ENCODE measurements at regions not wholly inside any gene's neighbourhood (a gene's known extent, or its start where the extent isn't known, plus 50 kb on each side); places are given as distances from the start of the nearest gene placed in this dataset.

DNA sequence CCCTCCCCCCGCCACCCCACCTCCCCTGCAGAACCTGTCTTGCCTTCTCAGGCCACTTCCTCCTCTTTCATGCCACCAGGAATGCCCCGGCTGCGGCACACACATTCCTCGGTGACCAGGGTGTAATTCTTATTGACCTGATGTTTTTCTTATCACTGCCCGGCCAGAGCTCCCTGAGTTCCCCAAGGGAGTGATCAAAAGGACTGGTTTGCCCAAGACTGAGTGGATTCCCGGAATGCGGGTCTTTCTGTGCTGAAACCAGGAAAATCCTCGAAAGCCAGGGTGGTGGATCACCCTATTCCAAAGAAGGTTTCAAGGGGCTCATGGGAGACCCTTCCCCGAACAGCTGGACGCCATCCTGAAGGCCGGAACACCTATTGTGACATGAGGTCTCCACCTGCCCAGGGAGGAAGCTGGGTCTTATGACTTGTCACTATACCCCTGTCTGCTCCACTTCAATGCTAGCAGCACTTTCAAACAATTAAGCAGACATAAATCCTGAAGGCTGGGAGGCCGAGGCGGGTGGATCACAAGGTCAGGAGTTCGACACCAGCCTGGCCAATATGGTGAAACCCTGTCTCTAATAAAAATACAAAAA, 53.0 kb upstream of the RPL38 start:
- Histone ChIP-seq H3K36me3 (ENCODE audit: control insufficient read depth, insufficient read depth, low read length) (no peaks in the 10 kb centered on the region), H3K4me3 (ENCODE audit: low read depth in 2 of 2, low read length in 2 of 2) (no peak overlapping the region), H3K4me1 (ENCODE audit: control insufficient read depth, insufficient read depth, low read length) (no peaks in the 10 kb centered on the region), H3K27ac (ENCODE audit: low read length) (no peak overlapping the region), H3K9me3 (ENCODE audit: control insufficient read depth, insufficient read depth, low read depth, low read length) (no peaks in the 10 kb centered on the region), H3K27me3 (ENCODE audit: control insufficient read depth, insufficient read depth, low read length) (no peaks in the 10 kb centered on the region; the same call in 1 of the 2 replicates)
- in situ Hi-C loops (cut with HindIII; ENCODE audit: low pct_unique_long_range_greater_than_20kb, low sequenced_read_pairs) (no loop called here), intact Hi-C loops (cut with micrococcal nuclease; ENCODE audit: unreplicated experiment) (no loop called here)
- ChIA-PET CTCF (no interaction called here), POLR2A (no interaction called here)
- BruUV-seq (replicated peaks): no TSS peak
- ATAC-seq (no peak), DNase-seq (ENCODE audit: low read depth, low spot score) (no peak)
- TF ChIP-seq POLR2AphosphoS5 (IDR thresholded peaks at IDR 0.05; ENCODE audit: low read depth, low read length) (no peak), SIN3A (IDR thresholded peaks at IDR 0.05; ENCODE audit: borderline replicate concordance, insufficient read depth, low read depth, low read length) (no peak)
- TF ChIP-seq, protein P1, sequence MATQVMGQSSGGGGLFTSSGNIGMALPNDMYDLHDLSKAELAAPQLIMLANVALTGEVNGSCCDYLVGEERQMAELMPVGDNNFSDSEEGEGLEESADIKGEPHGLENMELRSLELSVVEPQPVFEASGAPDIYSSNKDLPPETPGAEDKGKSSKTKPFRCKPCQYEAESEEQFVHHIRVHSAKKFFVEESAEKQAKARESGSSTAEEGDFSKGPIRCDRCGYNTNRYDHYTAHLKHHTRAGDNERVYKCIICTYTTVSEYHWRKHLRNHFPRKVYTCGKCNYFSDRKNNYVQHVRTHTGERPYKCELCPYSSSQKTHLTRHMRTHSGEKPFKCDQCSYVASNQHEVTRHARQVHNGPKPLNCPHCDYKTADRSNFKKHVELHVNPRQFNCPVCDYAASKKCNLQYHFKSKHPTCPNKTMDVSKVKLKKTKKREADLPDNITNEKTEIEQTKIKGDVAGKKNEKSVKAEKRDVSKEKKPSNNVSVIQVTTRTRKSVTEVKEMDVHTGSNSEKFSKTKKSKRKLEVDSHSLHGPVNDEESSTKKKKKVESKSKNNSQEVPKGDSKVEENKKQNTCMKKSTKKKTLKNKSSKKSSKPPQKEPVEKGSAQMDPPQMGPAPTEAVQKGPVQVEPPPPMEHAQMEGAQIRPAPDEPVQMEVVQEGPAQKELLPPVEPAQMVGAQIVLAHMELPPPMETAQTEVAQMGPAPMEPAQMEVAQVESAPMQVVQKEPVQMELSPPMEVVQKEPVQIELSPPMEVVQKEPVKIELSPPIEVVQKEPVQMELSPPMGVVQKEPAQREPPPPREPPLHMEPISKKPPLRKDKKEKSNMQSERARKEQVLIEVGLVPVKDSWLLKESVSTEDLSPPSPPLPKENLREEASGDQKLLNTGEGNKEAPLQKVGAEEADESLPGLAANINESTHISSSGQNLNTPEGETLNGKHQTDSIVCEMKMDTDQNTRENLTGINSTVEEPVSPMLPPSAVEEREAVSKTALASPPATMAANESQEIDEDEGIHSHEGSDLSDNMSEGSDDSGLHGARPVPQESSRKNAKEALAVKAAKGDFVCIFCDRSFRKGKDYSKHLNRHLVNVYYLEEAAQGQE (IDR thresholded peaks at IDR 0.05; ENCODE audit: insufficient read depth in 1 of 2, low read depth in 2 of 2, low read length in 1 of 2): no peak
- TF ChIP-seq, protein P2, sequence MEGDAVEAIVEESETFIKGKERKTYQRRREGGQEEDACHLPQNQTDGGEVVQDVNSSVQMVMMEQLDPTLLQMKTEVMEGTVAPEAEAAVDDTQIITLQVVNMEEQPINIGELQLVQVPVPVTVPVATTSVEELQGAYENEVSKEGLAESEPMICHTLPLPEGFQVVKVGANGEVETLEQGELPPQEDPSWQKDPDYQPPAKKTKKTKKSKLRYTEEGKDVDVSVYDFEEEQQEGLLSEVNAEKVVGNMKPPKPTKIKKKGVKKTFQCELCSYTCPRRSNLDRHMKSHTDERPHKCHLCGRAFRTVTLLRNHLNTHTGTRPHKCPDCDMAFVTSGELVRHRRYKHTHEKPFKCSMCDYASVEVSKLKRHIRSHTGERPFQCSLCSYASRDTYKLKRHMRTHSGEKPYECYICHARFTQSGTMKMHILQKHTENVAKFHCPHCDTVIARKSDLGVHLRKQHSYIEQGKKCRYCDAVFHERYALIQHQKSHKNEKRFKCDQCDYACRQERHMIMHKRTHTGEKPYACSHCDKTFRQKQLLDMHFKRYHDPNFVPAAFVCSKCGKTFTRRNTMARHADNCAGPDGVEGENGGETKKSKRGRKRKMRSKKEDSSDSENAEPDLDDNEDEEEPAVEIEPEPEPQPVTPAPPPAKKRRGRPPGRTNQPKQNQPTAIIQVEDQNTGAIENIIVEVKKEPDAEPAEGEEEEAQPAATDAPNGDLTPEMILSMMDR (IDR thresholded peaks at IDR 0.05): no peak

DNA sequence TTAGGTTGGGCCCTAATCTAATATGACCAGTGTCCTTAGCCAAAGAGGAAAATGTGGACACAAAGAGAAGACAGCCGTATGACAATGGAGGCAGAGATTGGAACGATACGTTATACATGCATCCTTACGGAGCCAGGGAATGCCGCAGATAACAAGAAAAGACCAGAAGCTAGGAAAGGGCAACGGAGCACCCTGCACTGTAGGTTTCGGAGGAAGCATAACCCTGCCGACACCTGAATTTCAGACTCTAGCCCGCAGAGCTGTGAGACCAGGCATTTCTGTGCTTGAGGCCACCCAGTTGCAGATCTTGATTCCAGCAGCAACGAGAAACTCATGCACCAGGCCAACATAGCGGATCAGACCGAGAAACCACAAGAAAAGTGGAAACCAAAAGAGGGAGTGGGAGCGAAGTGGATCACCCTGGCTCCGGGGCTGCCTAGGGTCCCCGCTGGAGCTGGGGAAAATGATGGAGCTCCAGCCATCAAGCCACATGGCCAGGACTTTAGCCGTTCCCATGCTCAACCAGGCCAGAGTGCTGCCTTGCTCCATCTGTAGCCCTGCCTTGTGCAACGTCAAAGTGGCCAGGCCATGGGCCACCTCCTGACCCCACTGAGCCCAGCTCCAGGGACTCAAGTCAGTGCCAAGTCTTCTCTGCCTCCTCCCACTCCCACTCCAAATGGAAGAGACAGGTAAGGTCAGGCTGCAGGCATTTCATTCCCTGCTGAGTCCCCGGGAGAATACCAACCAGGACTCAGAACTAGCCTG, 51.7 kb upstream of the RPL38 start:
- TF ChIP-seq SIN3A (IDR thresholded peaks at IDR 0.05; ENCODE audit: borderline replicate concordance, insufficient read depth, low read depth, low read length) (no peak), TCF7L2 (IDR thresholded peaks at IDR 0.05; ENCODE audit: low read depth, low read length) (no peak), POLR2AphosphoS5 (IDR thresholded peaks at IDR 0.05; ENCODE audit: low read depth, low read length) (no peak)
- TF ChIP-seq, protein P2 (IDR thresholded peaks at IDR 0.05): no peak
- TF ChIP-seq, protein P1 (IDR thresholded peaks at IDR 0.05; ENCODE audit: insufficient read depth in 1 of 2, low read depth in 2 of 2, low read length in 1 of 2): no peak
- peak; percentile 29; the same call in 1 of the 2 replicates for ATAC-seq
- no TSS peak for BruUV-seq (replicated peaks)
- in situ Hi-C loops (cut with HindIII; ENCODE audit: low pct_unique_long_range_greater_than_20kb, low sequenced_read_pairs): no loop called here
- Histone ChIP-seq H3K27me3 (ENCODE audit: control insufficient read depth, insufficient read depth, low read length) (no peaks in the 10 kb centered on the region; the same call in 1 of the 2 replicates), H3K4me3 (ENCODE audit: low read depth in 2 of 2, low read length in 2 of 2) (no peak overlapping the region), H3K9me3 (ENCODE audit: control insufficient read depth, insufficient read depth, low read depth, low read length) (no peaks in the 10 kb centered on the region; the same call in 1 of the 2 replicates), H3K27ac (ENCODE audit: low read length) (no peak overlapping the region), H3K4me1 (ENCODE audit: control insufficient read depth, insufficient read depth, low read length) (no peaks in the 10 kb centered on the region), H3K36me3 (ENCODE audit: control insufficient read depth, insufficient read depth, low read length) (no peaks in the 10 kb centered on the region)
- intact Hi-C loops (cut with micrococcal nuclease; ENCODE audit: unreplicated experiment): no loop called here
- CTCF ChIA-PET: no interaction called here
- POLR2A ChIA-PET: no interaction called here
- DNase-seq (ENCODE audit: low read depth, low spot score): no peak

Measured in Panc1 (cell line).